OCI-LY7 (cell line): ENCODE measurements at regions not wholly inside any gene's neighbourhood (a gene's known extent, or its start where the extent isn't known, plus 50 kb on each side); places are given as distances from the start of the nearest gene placed in this dataset.

ENCODE experiments used
- BruUV-seq: library from RNA; stranded (reverse); fragments of 400-500 nt; replicated peaks from 2 replicates; lab custom pipeline; 2021; lab: Mats Ljungman, UMichigan
- CTCF ChIA-PET: fragments of 300-600 bp; sonication (Branson Sonifier 250); formaldehyde crosslinking; loops from one replicate; lab custom pipeline; 2022; ENCODE audit warnings: antibody characterized with exemption; ENCODE audit not compliant: unreplicated experiment; lab: Charles Lee
- POLR2A ChIA-PET: fragments of 300-600 bp; sonication (Branson Sonifier 250); formaldehyde crosslinking; loops from one replicate; lab custom pipeline; 2022; ENCODE audit warnings: antibody characterized with exemption; lab: Charles Lee
- DNase-seq: peaks from one replicate; pipeline ENCODE4 v3.0.0-alpha.2; 2015; ENCODE audit warnings: low spot score
- H2AFZ ChIP-seq: fragments of 200-600 bp; sonication (generic), shearing (Covaris generic); 2 replicates; pipeline ENCODE4 v1.6.1; 2014; ENCODE audit warnings: mild to moderate bottlenecking, antibody characterized with exemption, low read length, moderate library complexity
- H3K27ac ChIP-seq: fragments of 200-600 bp; sonication (generic); 2 replicates; pipeline ENCODE4 v1.5.1; 2014; ENCODE audit warnings: mixed run types, low read depth, mild to moderate bottlenecking, moderate library complexity, low read length, inconsistent platforms; ENCODE audit not compliant: poor library complexity, severe bottlenecking
- H3K36me3 ChIP-seq: fragments of 200-600 bp; sonication (generic); 2 replicates; pipeline ENCODE4 v1.6.1; 2014; ENCODE audit warnings: mild to moderate bottlenecking, antibody characterized with exemption, low read length, moderate library complexity, mixed read lengths; ENCODE audit not compliant: insufficient read depth
- H3K4me1 ChIP-seq: fragments of 200-600 bp; sonication (generic); 2 replicates; pipeline ENCODE4 v1.5.1; 2014; ENCODE audit warnings: mild to moderate bottlenecking, low read length; ENCODE audit not compliant: insufficient read depth, poor library complexity, severe bottlenecking
- H3K4me2 ChIP-seq: fragments of 200-600 bp; sonication (generic); 2 replicates; pipeline ENCODE4 v1.6.1; 2014; ENCODE audit warnings: mild to moderate bottlenecking, low read length
- H3K4me3 ChIP-seq: fragments of 200-600 bp; sonication (generic); 2 replicates; pipeline ENCODE4 v1.5.1; 2014; ENCODE audit warnings: mild to moderate bottlenecking, low read depth, low read length; ENCODE audit not compliant: poor library complexity, severe bottlenecking
- H3K79me2 ChIP-seq: fragments of 200-600 bp; sonication (generic); 2 replicates; pipeline ENCODE4 v1.6.1; 2016; ENCODE audit warnings: low read depth, mild to moderate bottlenecking, low read length, moderate library complexity, mixed read lengths; ENCODE audit not compliant: insufficient read depth
- H3K9me2 ChIP-seq: fragments of 200-600 bp; sonication (generic); 2 replicates; pipeline ENCODE4 v1.6.1; 2016; ENCODE audit warnings: mild to moderate bottlenecking, low read length, mixed read lengths; ENCODE audit not compliant: insufficient read depth
- H3K9me3 ChIP-seq: fragments of 200-600 bp; sonication (generic); 2 replicates; pipeline ENCODE4 v1.6.1; 2014; ENCODE audit warnings: mild to moderate bottlenecking, mixed run types, low read length, mixed read lengths
- H4K20me1 ChIP-seq: fragments of 200-600 bp; sonication (generic); 2 replicates; pipeline ENCODE4 v1.6.1; 2014; ENCODE audit warnings: mild to moderate bottlenecking, antibody characterized with exemption, low read length, moderate library complexity, mixed read lengths; ENCODE audit not compliant: insufficient read depth
- EZH2phosphoT487 ChIP-seq: fragments of 200-600 bp; sonication (generic); IDR thresholded peaks from 2 replicates; pipeline ENCODE4 v1.6.1; 2018; ENCODE audit warnings: low read depth, borderline replicate concordance, mild to moderate bottlenecking, mixed run types, antibody characterized with exemption, low read length, moderate library complexity, mixed read lengths
- intact Hi-C: fragments of 100-400 bp; cut with micrococcal nuclease; formaldehyde crosslinking; loops from one replicate; pipeline ENCODE4 v1.10.0; 2022; ENCODE audit not compliant: unreplicated experiment
- TF ChIP-seq, protein P1 (sequence below): fragments of 200-600 bp; sonication (generic); conservative IDR thresholded peaks from 2 replicates; pipeline ENCODE4 v1.5.1; 2014; ENCODE audit warnings: mild to moderate bottlenecking, antibody characterized with exemption, low read length, moderate library complexity, mixed read lengths

GRCh38 chr1:14320518-14320917 is 278.0 kb upstream of the KAZN start:
- TF ChIP-seq, protein P1, sequence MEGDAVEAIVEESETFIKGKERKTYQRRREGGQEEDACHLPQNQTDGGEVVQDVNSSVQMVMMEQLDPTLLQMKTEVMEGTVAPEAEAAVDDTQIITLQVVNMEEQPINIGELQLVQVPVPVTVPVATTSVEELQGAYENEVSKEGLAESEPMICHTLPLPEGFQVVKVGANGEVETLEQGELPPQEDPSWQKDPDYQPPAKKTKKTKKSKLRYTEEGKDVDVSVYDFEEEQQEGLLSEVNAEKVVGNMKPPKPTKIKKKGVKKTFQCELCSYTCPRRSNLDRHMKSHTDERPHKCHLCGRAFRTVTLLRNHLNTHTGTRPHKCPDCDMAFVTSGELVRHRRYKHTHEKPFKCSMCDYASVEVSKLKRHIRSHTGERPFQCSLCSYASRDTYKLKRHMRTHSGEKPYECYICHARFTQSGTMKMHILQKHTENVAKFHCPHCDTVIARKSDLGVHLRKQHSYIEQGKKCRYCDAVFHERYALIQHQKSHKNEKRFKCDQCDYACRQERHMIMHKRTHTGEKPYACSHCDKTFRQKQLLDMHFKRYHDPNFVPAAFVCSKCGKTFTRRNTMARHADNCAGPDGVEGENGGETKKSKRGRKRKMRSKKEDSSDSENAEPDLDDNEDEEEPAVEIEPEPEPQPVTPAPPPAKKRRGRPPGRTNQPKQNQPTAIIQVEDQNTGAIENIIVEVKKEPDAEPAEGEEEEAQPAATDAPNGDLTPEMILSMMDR: no peak
- POLR2A ChIA-PET: interaction anchor here (0.8 to 2.4 kb wide), 5 partner anchors 12 to 66 kb away, joined by 3 to 10 read pairs (median 5); no protein-coding TSS in a partner anchor

GRCh38 chr1:14320986-14321385 is 277.5 kb upstream of the KAZN start:
- Histone ChIP-seq H4K20me1 (no peaks in the 10 kb centered on the region), H2AFZ (peak overlapping the region; percentile 23; the same call in 1 of the 2 replicates), H3K4me3 (peak overlapping the region; percentile 48), H3K9me2 (no peaks in the 10 kb centered on the region), H3K36me3 (peaks cover 62% of the 10 kb centered on the region), H3K4me2 (peak overlapping the region; percentile 77), H3K79me2 (no peaks in the 10 kb centered on the region), H3K9me3 (peaks cover 67% of the 10 kb centered on the region), H3K4me1 (peaks cover 75% of the 10 kb centered on the region), H3K27ac (peak overlapping the region; percentile 97)
- TF ChIP-seq, protein P1: no peak
- no peak for TF ChIP-seq EZH2phosphoT487
- ChIA-PET POLR2A (interaction anchor here (1.0 to 2.4 kb wide), 6 partner anchors 11 to 79 kb away, joined by 3 to 10 read pairs (median 5); no protein-coding TSS in a partner anchor), CTCF (interaction anchor here (1.7 kb wide), 1 partner anchor 67 kb away, joined by 5 read pairs; no protein-coding TSS in a partner anchor)
- intact Hi-C loops: loop anchor here (1.0 kb wide), 1 partner anchor 67 kb away; no protein-coding TSS in a partner anchor
- TSS peak; percentile 98 for BruUV-seq
- peak; percentile 64 for DNase-seq

More at GRCh38 chr1:14320518-14320917, 278.0 kb upstream of the KAZN start:
- peak overlapping the region; percentile 48 for H3K4me3 ChIP-seq
- H3K9me3 ChIP-seq: peaks cover 63% of the 10 kb centered on the region
- no TSS peak for BruUV-seq
- H3K79me2 ChIP-seq: no peaks in the 10 kb centered on the region
- peak; percentile 96 for DNase-seq
- H3K36me3 ChIP-seq: peaks cover 57% of the 10 kb centered on the region
- H2AFZ ChIP-seq: peak overlapping the region; percentile 23; the same call in 1 of the 2 replicates
- no peaks in the 10 kb centered on the region for H3K9me2 ChIP-seq
- intact Hi-C loops: loop anchor here (1.0 kb wide), 1 partner anchor 66 kb away; no protein-coding TSS in a partner anchor
- peak overlapping the region; percentile 97 for H3K27ac ChIP-seq
- CTCF ChIA-PET: interaction anchor here (1.7 kb wide), 1 partner anchor 66 kb away, joined by 5 read pairs; no protein-coding TSS in a partner anchor
- H4K20me1 ChIP-seq: no peaks in the 10 kb centered on the region
- H3K4me1 ChIP-seq: peaks cover 75% of the 10 kb centered on the region
- peak overlapping the region; percentile 77 for H3K4me2 ChIP-seq

DNA sequence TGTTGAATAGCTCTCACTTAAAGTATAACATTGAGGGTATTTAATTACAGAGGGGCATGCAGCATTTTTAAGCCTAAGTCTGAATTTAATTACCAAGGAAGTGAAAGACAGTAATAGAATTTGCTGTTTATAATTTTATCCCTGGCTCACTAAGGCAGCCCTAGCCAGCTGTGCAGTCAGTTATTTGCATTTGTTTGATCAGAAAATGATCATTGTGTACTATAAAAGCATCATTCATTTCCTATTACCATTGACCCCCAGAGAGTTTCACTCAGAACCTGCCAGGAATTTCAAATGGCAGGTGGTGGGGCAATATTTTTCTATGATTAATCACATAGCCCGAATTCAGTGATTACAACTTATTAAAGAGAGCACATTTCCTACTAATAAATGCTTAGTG is 277.1 kb upstream of the KAZN start:
- no TSS peak for BruUV-seq
- Histone ChIP-seq H2AFZ (peak overlapping the region; percentile 23; the same call in 1 of the 2 replicates), H3K36me3 (peaks cover 66% of the 10 kb centered on the region), H3K9me2 (no peaks in the 10 kb centered on the region), H4K20me1 (no peaks in the 10 kb centered on the region), H3K27ac (peak overlapping the region; percentile 97), H3K4me3 (peak overlapping the region; percentile 48), H3K4me1 (peaks cover 75% of the 10 kb centered on the region), H3K9me3 (peaks cover 71% of the 10 kb centered on the region), H3K4me2 (peak overlapping the region; percentile 77), H3K79me2 (no peaks in the 10 kb centered on the region)
- POLR2A ChIA-PET: interaction anchor here (1.0 to 2.4 kb wide), 6 partner anchors 11 to 79 kb away, joined by 3 to 10 read pairs (median 4); no protein-coding TSS in a partner anchor
- CTCF ChIA-PET: interaction anchor here (1.7 kb wide), 1 partner anchor 67 kb away, joined by 5 read pairs; no protein-coding TSS in a partner anchor
- no peak for TF ChIP-seq EZH2phosphoT487
- TF ChIP-seq, protein P1: no peak
- intact Hi-C loops: no loop called here
- peak; percentile 78 for DNase-seq
